NCI-H460 (cell line): ENCODE measurements at regions not wholly inside any gene's neighbourhood (a gene's known extent, or its start where the extent isn't known, plus 50 kb on each side); places are given as distances from the start of the nearest gene placed in this dataset.
"Not testable (repeated sequence)": the region's sequence is repeated elsewhere in the genome, so short reads cannot be mapped to it uniquely, and the experiment has no call there.

Source experiments
- DNase-seq: peaks from one replicate; pipeline ENCODE4 v3.0.0-alpha.2; 2016; ENCODE audit warnings: low read depth; ENCODE audit errors: extremely low read depth

GRCh38 chr2:173544641-173545363, 190.1 kb downstream of the CDCA7 start:
- no peak for DNase-seq

- no peak for DNase-seq
These were observed 190.7 kb downstream of the CDCA7 start for GRCh38 chr2:173545364-173545763.

GRCh38 chr2:173547499-173547898, 192.8 kb downstream of the CDCA7 start:
- DNase-seq, result no peak

- DNase-seq, result no peak
These were observed 195.5 kb downstream of the CDCA7 start for GRCh38 chr2:173550143-173550542.

DNA sequence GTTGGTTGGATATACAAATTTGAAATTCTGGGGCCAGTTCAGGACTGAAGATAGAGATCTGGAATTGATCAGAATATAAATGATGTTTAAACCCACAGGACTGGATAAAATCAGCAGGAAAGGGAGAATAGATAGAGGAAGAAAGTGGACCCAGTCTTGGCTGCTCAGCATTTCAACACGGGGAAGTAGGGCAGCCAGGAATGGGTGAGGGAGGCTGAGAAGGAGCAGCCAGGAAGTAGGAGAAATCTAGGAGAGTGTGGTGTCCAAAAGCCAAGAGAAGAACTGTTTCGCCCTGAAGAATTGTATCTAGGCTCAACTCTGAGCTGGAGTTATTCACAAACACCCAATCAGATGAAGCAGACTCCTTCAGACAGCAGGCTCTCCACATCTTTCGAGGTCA, 197.9 kb downstream of the CDCA7 start:
- DNase-seq, result no peak

- no peak for DNase-seq
These were observed 198.9 kb downstream of the CDCA7 start for GRCh38 chr2:173553593-173553992.

DNA sequence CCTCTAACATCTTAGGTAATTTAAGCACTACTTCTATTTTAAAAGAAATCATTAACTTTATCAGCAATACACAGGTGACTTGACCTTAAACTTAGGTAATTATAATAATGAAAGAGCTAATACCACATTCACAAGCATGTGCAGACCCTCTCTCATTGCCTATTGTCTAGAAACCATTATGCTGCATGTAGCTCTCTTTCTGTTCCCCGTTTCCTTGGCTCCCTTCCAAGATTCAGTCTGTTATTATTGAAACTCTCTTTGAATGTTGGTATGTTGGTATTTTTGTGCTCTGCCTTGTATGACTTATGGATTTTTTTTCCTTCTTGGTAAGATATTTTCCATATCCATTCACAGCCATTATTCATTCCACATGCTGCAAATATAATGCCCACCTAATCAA, 201.2 kb downstream of the CDCA7 start:
- no peak for DNase-seq

GRCh38 chr2:173556816-173557215, 202.1 kb downstream of the CDCA7 start:
- no peak for DNase-seq

DNA sequence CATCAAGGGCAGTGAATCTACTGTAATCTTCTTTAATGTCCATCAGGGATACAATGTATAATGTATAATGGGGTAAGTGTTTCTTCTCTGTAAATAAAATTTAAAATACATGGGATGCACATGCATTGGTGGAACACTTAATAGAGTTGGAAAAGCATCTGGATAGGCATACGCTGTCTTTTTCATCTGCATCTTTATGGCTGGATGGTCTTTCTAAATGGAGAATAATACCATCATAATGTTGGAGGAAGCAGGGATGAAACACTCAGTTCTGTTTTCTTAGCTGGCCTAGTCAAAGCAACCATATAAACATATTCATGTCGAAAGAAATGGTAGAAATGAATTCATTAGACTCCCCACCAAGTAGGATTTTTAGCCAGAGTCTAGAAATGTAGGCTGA, 202.8 kb downstream of the CDCA7 start:
- DNase-seq, result no peak

DNA sequence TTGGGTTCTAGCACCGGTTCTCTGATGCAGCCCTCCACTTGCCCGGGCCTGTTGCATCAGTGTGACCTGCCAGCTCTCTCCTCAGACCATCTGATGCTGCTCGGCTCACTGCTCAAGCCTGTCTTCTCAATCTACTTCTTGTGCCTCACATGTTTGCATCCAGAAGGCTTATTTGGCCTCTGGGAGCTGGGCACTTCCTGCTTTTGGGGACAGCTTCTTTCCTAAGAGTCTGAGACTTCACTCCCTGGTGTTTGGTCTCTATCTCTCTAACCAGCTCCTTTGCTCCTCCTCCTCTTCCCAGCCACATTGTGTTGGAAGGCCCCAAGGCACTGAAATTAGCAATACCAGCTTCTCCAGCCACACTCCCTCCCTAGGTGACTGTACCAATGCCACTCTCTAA, 212.8 kb downstream of the CDCA7 start:
- DNase-seq, result no peak

DNA sequence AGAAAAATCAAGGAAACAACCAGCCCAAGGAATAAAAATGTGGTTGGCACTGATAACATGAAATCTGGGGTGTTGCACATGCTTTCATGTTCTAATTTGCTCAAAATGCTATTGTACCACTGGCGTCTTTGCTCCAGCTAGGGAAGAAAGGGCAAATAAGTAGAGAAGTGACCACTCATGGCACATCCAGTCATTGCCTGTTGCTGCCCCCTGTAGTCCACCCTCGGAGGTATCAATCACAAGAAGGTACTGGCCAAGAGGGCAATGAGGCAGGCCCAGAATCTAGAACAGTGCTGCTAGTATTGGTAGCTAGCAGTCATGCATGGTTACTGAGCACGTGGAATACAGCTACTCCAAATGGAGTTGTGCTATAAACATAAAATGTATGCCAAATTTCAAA, 213.4 kb downstream of the CDCA7 start:
- peak; percentile 32 for DNase-seq

DNA sequence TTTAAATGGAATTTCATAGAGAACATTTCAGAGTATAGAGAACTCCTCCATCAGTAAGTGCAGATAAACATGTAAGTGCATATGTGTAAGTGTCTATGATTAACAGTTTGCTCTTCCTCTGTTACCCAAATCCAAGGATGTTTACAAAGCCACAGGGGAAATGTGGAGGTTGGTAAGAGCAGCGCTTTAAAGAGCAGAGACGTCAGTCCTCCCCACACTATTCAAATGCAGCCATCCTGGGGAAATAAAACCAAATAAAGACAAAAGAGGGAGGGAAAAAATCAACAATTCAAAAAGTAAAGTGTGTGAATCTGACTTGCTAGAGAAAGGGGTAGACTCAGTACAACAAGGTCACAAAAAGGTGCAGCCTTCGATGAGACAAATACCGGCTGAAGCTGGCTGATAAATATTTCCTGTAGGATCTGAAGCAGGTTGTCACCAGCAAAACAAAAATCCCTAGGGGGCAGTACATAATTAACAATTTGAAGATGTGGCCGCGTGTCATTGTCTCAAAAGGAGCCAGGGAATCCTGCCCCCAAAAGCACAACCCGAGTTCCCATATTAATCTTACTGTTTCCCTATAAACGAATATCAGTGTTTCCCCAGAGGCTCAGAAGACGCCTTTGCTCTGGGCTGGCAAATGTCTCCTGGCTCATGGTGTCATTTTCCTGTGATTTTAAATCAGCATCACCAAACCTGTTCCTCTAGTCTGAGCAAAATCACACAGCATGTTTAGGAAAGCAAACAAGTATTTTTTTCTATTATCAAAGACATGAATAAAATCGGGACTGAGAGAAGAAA, 216.5 kb downstream of the CDCA7 start:
- DNase-seq, result peak; percentile 40

GRCh38 chr2:173571887-173572680, 217.4 kb downstream of the CDCA7 start:
- no peak for DNase-seq

GRCh38 chr2:173572848-173573247, 218.2 kb downstream of the CDCA7 start:
- no peak for DNase-seq

DNA sequence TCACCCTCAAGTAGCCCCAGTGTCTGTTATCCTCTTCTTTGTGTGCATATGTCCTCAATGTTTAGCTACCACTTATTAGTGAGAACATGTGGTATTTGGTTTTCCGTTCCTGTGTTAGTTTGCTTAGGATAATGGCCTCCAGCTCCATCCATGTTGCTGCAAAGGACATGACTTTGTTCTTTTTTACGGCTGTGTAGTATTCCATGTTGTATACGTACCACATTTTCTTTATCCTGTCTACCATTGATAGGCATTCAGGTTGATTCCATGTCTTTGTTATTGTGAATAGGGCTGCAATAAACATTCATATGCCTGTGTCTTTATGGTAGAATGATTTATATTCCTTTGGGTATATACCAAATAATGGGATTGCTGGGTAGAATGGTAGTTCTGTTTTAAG, 219.1 kb downstream of the CDCA7 start:
- DNase-seq, result not testable (repeated sequence)

DNA sequence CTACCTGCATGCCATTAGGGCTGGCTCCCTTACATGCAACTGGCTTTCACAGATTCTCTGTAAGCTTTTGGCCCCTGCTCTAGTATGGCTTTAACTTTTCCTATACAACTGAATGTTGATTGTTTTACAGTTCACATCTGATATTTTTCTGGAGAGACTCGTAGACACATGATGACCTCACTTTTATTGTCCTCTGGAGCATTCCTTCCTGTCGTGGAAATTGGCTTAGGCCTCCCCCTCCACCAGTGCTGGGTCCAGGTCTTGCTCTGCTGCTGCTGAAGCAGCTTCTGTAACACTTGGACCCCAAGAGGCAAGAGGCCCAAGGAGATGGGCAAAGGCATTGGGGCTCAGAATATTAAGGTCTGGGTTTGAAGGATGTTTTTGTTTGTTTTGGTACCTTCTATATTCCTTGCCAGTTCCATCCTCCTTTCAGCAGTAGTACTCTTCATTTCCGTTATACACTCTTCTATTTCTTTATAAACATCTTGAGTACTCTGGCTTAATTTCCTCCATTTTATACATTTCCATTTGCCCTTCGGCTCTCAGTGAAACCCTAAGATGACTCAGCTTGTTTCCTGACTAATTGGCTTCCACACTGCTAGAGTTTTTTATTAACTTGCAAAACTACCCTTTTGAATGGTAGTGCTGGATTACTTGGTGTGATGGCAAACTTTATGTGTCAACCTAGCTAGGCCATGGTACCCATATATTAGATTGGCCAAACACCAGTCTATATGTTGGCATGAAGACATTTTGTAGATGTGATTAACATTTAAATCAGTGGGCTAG, 219.8 kb downstream of the CDCA7 start:
- no peak for DNase-seq

- DNase-seq, result no peak
These were observed 223.9 kb downstream of the CDCA7 start for GRCh38 chr2:173578404-173579107.

- DNase-seq, result no peak
These were observed 225.7 kb downstream of the CDCA7 start for GRCh38 chr2:173580351-173580750.

DNA sequence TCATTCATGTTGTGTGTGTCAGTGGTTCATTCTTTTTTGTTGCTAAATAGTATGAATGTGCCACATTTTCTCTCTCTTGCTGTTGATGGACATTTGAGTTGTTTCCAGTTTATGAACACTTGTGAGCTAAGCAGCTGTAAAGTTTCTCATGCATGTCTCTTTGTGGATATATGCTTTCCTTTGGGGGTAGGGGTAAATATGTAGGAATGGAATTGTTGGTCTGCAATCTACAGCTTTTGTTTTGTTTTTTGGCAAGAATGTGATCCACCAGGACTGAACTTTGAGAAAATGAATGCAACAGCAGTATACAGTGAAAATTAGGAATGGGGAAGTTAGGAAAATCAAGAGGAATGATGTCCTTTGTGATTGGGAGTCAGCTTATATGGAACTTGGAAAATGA, 226.3 kb downstream of the CDCA7 start:
- DNase-seq, result no peak

- DNase-seq, result no peak
These were observed 228.5 kb downstream of the CDCA7 start for GRCh38 chr2:173583196-173583595.
